Forelimb muscle (tissue), 1 donor: ENCODE measurements at regions not wholly inside any gene's neighbourhood (a gene's known extent, or its start where the extent isn't known, plus 50 kb on each side); places are given as distances from the start of the nearest gene placed in this dataset.
"Not testable (repeated sequence)": the region's sequence is repeated elsewhere in the genome, so short reads cannot be mapped to it uniquely, and the experiment has no call there.

ENCODE experiments used
- DNase-seq: peaks from one replicate; pipeline ENCODE4 v3.0.0-alpha.2; 2013; ENCODE audit warnings: low read depth

GRCh38 chr1:178020968-178021640, 51.2 kb upstream of the SEC16B start:
- DNase-seq = no peak

GRCh38 chr1:178021950-178022349, 52.1 kb upstream of the SEC16B start:
- no peak for DNase-seq

GRCh38 chr1:178023181-178023618, 53.3 kb upstream of the SEC16B start:
- no peak for DNase-seq

GRCh38 chr1:178024504-178024903, 54.6 kb upstream of the SEC16B start:
- DNase-seq = no peak

DNA sequence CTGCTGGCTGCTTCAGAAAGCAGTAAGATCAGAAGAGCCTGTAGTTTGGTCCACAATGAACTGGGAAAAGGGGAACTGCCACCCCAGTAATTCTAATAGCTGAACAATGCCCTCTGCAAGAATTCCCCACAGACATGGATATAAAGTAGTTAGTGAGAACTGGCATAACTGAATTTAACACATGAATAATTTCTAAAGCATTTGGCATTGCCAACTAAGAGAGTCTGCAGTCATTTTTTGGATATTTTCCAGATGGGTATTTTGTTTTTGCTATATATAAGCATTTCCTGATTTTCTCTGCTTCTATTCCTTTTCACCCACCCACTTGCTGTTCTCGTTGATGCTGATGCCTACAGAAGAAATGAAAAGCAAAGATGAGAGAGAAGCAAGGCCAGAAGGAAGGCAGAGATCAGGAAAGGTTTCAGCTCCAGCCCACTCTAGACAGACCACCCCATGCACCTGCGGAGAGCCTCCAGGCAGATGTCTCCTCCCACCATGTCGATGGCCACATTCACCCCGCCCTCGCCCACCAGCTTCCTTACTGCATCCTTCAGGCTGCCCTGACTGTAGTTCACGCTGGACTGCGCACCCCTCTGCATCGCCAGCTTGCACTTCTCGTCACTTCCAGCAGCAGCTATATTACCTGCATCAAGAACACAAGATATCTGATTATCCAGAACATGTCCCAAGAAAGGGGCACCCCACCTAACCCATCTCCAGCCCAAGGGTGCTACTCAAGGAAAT, 55.9 kb upstream of the SEC16B start:
- no peak for DNase-seq

DNA sequence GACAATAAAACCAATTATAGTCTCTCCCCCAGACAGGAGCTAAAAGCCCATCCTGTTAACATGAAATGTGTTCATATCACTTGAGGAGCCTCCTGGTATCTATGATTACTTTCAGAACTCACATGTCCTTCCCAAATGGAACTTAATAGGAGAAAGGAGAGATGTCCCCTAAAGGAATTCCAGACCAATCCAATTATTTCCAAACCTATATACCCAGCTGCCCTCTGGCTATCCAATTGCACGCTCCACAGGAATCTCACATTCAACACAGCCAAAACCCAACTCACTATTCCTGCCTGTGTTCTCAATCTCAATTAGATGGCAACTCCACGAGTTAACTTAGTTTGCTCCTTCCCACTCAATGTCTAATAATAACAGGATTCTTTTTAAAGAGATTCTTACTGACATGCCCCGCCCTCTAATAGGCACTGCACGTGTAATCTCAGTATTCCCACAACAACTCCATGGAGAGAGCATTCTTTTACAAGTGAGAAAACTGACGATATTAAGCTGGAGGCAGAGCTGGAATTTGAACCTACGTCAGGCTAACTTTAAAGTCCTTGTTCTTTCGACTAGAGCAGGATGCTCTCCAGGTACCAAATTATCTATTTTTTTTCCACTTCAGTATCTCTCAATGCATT, 59.1 kb upstream of the SEC16B start:
- DNase-seq = no peak

DNA sequence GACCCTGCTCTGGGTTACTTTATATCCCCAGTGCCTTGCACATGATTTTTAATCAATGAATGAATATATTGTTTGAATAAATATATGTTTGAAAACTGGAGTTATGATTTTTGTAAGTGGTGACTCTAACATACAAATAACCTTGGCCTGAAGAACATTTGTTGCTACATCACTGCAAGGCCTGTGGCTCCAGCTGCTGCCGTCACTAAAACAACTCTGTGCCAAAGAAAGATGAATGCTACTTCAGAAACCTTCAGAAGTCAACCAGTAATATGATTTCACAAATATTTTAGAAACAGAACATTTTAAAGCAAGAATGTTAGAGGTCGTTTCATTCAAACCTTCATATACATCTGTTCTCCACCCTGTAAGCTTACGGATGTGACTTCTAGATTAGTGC, 60.6 kb upstream of the SEC16B start:
- DNase-seq = no peak

DNA sequence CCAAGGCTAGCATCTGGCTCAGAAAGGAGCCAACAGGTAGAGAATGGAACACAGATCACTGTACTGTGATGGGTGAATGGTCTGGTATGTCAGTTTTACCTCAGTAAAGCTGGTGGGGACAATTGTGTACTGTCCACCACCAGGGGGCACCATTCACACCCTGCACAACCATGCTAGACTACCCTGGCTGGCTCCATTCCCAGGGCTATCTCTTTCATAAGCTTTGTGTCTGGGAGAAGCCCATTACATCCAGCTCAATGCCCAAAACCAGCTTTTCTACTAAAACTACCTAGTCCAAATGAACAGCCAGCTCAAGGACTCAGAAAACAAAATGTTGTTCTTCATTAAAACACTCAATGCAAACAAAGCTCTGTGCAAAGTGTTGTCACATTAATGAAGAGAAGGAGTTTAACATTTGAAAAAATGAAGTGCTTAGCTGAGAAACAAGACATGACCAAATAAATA, 62.0 kb upstream of the RASAL2 start:
- DNase-seq = peak; percentile 41

DNA sequence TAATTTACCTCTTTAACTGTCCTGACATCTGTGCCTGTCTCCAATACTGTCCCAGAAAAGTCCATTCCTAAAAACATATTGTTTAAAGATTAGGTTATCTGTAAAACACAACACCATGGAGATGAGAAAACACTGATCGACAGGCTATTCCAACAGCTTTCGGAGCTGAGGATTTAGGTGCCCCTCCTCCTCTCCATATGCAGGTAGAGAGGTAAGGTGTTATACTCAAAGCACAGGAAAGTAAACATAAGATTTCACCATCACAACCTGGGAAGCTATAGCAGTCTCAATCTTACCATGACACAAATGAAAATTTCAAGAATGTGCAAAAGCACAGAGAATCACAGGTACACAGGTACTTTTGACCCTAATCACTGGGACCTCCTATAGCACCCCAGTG, 60.9 kb upstream of the RASAL2 start:
- no peak for DNase-seq

DNA sequence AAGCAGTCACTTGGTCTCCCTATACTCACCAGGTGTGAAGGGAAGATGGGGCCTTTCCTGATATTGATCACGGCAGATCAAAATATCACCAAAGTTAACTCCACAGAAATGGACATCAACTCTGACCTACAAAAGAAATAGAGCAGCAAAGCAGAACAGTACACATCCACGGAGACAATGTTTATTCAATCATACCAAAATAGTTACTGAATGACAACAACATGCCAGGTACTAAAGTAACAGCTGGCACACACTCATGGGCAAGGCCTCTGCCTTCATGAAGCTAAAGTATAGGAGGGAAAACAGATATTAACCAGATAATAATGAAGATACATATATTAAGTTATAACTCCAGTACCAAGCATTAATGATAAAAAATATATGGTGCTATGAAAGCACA, 59.2 kb upstream of the RASAL2 start:
- DNase-seq = no peak

GRCh38 chr1:178036090-178036489, 57.8 kb upstream of the RASAL2 start:
- DNase-seq = no peak

- DNase-seq = no peak
Measured at GRCh38 chr1:178037510-178038253, 56.2 kb upstream of the RASAL2 start.

DNA sequence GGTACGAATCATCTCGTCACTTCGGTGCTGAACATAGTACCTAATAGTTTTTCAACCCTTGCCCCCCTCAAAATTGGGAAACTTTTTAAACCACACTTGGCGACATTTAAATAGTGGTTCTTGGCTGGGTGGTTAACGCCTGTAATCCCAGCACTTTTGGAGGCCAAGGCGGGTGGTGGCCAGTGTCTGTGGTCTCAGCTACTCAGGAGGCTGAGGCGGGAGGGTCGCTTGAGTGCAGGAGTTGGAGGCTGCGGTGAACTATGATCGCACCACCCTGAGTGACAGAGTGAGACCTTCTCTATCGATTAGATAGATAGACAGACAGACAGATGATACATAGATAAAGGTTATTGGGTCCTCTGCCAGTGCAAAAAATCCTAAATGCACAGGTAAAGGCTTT, 55.5 kb upstream of the RASAL2 start:
- DNase-seq = no peak

GRCh38 chr1:178039891-178040290, 54.0 kb upstream of the RASAL2 start:
- DNase-seq = no peak

DNA sequence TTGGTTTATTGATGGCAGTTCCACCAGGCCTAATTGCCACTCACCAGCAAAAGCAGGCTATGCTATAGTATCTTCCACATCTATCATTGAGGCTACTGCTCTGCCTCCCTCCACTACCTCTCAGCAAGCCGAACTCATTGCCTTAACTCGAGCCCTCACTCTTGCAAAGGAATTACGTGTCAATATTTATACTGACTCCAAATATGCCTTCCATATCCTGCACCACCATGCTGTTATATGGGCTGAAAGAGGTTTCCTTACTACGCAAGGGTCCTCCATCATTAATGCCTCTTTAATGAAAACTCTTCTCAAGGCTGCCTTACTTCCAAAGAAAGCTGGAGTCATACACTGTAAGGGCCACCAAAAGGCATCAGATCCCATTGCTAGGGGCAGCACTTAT, 50.0 kb upstream of the RASAL2 start:
- not testable (repeated sequence) for DNase-seq
